ENCODE measurements at regions not wholly inside any gene's neighbourhood (a gene's known extent, or its start where the extent isn't known, plus 50 kb on each side); places are given as distances from the start of the nearest gene placed in this dataset.

DNA sequence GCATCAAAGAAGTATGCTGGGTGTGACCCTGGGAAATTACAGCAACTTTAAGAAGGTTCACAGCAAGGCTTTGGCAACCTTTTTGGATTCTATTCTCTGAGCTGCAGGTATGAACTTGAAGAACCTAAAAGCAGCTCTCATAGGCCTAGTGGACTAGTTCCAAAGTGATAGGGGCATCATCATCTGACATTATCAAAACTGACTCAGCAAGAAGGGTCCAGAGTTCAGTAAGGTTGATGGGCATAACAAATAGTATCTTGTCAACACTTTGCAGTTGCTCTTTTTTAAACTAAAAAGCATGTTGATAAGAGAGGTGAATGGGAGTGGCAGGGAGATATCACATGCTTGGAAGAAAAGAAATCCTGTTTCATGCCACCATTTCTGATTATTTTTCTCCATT lies 249.3 kb downstream of the ZNF674 start:
- Histone ChIP-seq H3K27me3 (ENCODE audit: insufficient read depth, low read length) (no peaks in the 10 kb centered on the region), H3K9me3 (ENCODE audit: low read depth, low read length) (no peaks in the 10 kb centered on the region), H3K4me3 (ENCODE audit: low read length) (no peak overlapping the region), H3K4me1 (ENCODE audit: insufficient read depth, low read length) (no peaks in the 10 kb centered on the region)

DNA sequence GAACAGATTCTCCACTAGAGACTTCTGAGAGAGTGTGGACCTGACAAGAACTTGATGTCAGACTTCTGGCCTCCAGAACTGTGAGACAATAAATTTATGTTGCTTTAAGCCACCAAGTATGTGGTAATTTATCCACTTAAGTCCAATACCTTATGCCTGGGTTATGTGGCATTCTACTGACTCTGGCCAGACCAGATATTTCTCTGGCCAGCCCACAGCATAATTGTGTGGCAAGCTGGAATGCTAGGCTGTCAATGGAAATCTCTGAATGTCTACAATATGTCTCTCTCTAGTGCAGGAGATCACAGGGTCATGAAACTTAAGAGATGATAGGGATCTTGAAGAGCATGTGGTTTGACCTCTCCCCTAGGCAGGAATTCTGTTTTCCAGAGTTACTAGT lies 251.0 kb downstream of the ZNF674 start:
- Histone ChIP-seq H3K27me3 (ENCODE audit: insufficient read depth, low read length) (no peaks in the 10 kb centered on the region), H3K4me3 (ENCODE audit: low read length) (no peak overlapping the region), H3K9me3 (ENCODE audit: low read depth, low read length) (no peaks in the 10 kb centered on the region), H3K4me1 (ENCODE audit: insufficient read depth, low read length) (no peaks in the 10 kb centered on the region)

- Histone ChIP-seq H3K27me3 (ENCODE audit: insufficient read depth, low read length) (no peaks in the 10 kb centered on the region), H3K9me3 (ENCODE audit: low read depth, low read length) (no peaks in the 10 kb centered on the region), H3K4me1 (ENCODE audit: insufficient read depth, low read length) (no peaks in the 10 kb centered on the region), H3K4me3 (ENCODE audit: low read length) (no peak overlapping the region)
Observed at GRCh38 chrX:46279925-46280313, 265.3 kb downstream of the ZNF674 start.

DNA sequence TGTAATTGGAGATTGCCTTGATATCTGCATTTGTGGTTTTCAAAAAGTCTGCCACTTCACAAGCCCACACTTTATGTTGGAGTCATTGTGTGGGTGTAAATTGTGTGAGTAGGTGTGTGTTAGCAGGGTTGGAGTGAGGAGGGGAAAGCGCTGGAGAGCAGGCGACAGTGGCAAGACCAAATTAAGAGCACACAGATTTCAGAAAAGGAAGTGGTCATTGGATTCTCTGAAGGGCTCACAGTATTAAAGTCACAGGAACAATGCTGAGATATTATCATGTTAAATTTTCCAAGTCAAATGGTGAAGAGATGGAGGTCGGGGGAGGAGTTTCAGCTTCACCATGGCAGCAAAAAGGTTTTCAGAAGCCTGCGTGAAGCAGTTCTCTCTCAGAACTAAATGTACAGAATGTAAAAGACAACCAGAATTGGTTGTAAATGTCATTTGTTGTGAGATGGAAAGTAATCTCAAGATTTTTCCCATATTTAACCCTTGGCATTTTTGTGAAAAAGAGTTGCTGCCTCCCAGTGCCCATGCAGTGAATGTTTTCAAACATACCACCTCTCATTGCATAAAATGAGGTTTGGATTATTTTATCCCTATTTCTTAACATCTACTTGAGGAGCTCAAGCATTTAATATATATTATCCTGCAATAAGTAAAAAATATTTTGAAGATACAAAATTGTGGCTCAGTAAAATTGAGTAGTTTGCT lies 265.9 kb downstream of the ZNF674 start:
- Histone ChIP-seq H3K9me3 (ENCODE audit: low read depth, low read length) (no peaks in the 10 kb centered on the region), H3K4me3 (ENCODE audit: low read length) (no peak overlapping the region), H3K4me1 (ENCODE audit: insufficient read depth, low read length) (no peaks in the 10 kb centered on the region), H3K27me3 (ENCODE audit: insufficient read depth, low read length) (no peaks in the 10 kb centered on the region)

DNA sequence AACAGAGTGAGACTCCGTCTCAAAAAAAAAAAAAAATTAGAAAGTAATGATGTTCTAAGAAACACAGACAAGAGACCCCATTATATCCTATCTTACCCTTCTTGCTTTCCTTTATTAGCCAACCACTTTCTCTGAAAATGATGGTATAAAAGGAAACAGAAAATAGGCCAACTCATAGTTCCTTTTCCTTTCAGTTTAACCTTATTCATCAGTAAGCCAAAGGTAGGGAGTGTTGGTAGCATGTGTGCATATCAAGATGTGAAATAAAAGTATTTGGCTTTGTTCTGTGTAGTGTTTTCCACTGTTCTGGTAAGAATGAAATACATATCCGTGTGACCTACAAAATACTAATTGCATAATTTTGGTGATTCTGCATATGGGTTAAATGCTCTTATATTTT lies 266.6 kb downstream of the ZNF674 start:
- Histone ChIP-seq H3K9me3 (ENCODE audit: low read depth, low read length) (no peaks in the 10 kb centered on the region), H3K4me3 (ENCODE audit: low read length) (no peak overlapping the region), H3K27me3 (ENCODE audit: insufficient read depth, low read length) (no peaks in the 10 kb centered on the region), H3K4me1 (ENCODE audit: insufficient read depth, low read length) (no peaks in the 10 kb centered on the region)

- H3K4me1 ChIP-seq (ENCODE audit: insufficient read depth, low read length), result no peaks in the 10 kb centered on the region
- H3K27me3 ChIP-seq (ENCODE audit: insufficient read depth, low read length), result no peaks in the 10 kb centered on the region
- H3K4me3 ChIP-seq (ENCODE audit: low read length), result no peak overlapping the region
- H3K9me3 ChIP-seq (ENCODE audit: low read depth, low read length), result no peaks in the 10 kb centered on the region
Observed at GRCh38 chrX:46268412-46268811, 276.8 kb downstream of the ZNF674 start.

GRCh38 chrX:46263494-46263893 lies 281.7 kb downstream of the ZNF674 start:
- no peaks in the 10 kb centered on the region for H3K4me1 ChIP-seq (ENCODE audit: insufficient read depth, low read length)
- no peak overlapping the region for H3K4me3 ChIP-seq (ENCODE audit: low read length)

DNA sequence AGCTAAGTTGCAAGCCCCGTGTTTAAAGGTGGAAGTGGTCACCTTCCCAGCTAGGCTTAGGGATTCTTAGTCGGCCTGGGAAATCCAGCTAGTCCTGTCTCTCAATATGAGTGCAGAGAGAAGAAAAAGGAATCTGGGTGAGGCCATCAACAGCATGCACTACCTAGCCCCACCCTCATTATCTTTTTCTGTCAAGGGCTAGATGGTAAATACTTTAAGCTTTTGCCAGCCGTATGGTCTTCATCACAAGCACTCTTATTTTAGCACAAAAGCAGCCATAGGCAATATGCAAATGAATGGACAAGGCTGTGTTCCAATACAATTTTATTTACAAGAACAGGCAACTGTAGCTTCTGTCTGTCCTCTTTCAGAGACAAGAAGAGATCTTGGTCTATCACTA lies 282.9 kb downstream of the ZNF674 start:
- no peaks in the 10 kb centered on the region for H3K4me1 ChIP-seq (ENCODE audit: insufficient read depth, low read length)
- no peaks in the 10 kb centered on the region for H3K27me3 ChIP-seq (ENCODE audit: insufficient read depth, low read length)
- no peaks in the 10 kb centered on the region for H3K9me3 ChIP-seq (ENCODE audit: low read depth, low read length)
- H3K4me3 ChIP-seq (ENCODE audit: low read length), result no peak overlapping the region

More at GRCh38 chrX:46263494-46263893, 281.7 kb downstream of the ZNF674 start:
- Histone ChIP-seq H3K27me3 (ENCODE audit: insufficient read depth, low read length) (no peaks in the 10 kb centered on the region), H3K9me3 (ENCODE audit: low read depth, low read length) (no peaks in the 10 kb centered on the region)

- no peaks in the 10 kb centered on the region for H3K9me3 ChIP-seq (ENCODE audit: low read depth, low read length)
- no peaks in the 10 kb centered on the region for H3K4me1 ChIP-seq (ENCODE audit: insufficient read depth, low read length)
- no peak overlapping the region for H3K4me3 ChIP-seq (ENCODE audit: low read length)
- H3K27me3 ChIP-seq (ENCODE audit: insufficient read depth, low read length), result no peaks in the 10 kb centered on the region
Observed at GRCh38 chrX:46260499-46260898, 284.7 kb downstream of the ZNF674 start.

DNA sequence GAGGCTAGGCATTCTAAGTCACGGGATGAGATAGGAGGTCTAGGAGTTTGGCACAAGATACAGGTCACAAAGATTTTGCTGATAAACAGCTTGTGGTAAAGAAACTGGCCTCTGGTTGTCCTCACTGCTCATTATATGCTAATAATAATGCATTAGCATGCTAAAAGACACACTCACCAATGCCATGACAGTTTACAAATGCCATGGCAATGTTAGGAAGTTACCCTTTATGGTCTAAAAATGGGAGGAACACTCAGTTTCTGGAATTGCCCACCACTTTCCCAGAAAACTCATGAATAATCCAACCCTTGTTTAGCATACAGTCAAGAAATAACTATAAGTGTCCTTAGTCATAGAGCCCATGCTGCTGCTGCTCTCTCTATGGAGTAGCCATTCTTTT lies 286.9 kb downstream of the ZNF674 start:
- Histone ChIP-seq H3K9me3 (ENCODE audit: low read depth, low read length) (no peaks in the 10 kb centered on the region), H3K27me3 (ENCODE audit: insufficient read depth, low read length) (no peaks in the 10 kb centered on the region), H3K4me3 (ENCODE audit: low read length) (no peak overlapping the region), H3K4me1 (ENCODE audit: insufficient read depth, low read length) (no peaks in the 10 kb centered on the region)

DNA sequence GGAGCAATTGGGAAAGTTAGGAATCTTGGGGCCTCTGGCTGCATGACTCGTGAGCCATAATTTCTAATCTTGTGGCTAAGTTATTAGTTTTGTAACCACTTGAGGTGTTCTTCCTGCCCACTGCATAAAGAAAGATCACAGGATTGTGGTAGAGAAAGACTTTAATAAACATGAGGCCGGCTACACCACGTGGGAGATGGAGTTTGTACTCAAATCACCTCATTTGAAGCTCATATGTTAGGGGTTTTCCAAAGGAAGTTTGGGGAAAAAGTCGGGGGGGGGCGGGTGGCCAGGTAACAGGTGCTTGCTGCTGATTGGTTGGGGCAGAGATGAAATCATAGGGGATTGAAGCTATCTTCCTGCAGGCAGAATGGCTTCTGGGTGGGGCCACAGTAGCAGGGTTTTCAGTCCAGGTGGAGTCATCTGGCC lies 287.8 kb downstream of the ZNF674 start:
- H3K9me3 ChIP-seq (ENCODE audit: low read depth, low read length), result no peaks in the 10 kb centered on the region
- H3K27me3 ChIP-seq (ENCODE audit: insufficient read depth, low read length), result no peaks in the 10 kb centered on the region
- no peak overlapping the region for H3K4me3 ChIP-seq (ENCODE audit: low read length)
- H3K4me1 ChIP-seq (ENCODE audit: insufficient read depth, low read length), result no peaks in the 10 kb centered on the region

- H3K27me3 ChIP-seq (ENCODE audit: insufficient read depth, low read length), result no peaks in the 10 kb centered on the region
- H3K4me3 ChIP-seq (ENCODE audit: low read length), result no peak overlapping the region
- H3K9me3 ChIP-seq (ENCODE audit: low read depth, low read length), result no peaks in the 10 kb centered on the region
- H3K4me1 ChIP-seq (ENCODE audit: insufficient read depth, low read length), result no peaks in the 10 kb centered on the region
Observed at GRCh38 chrX:46256875-46257274, 288.3 kb downstream of the ZNF674 start.

- H3K27me3 ChIP-seq (ENCODE audit: insufficient read depth, low read length), result no peaks in the 10 kb centered on the region
- no peaks in the 10 kb centered on the region for H3K4me1 ChIP-seq (ENCODE audit: insufficient read depth, low read length)
- H3K9me3 ChIP-seq (ENCODE audit: low read depth, low read length), result no peaks in the 10 kb centered on the region
- H3K4me3 ChIP-seq (ENCODE audit: low read length), result no peak overlapping the region
Observed at GRCh38 chrX:46255046-46255445, 290.2 kb downstream of the ZNF674 start.

DNA sequence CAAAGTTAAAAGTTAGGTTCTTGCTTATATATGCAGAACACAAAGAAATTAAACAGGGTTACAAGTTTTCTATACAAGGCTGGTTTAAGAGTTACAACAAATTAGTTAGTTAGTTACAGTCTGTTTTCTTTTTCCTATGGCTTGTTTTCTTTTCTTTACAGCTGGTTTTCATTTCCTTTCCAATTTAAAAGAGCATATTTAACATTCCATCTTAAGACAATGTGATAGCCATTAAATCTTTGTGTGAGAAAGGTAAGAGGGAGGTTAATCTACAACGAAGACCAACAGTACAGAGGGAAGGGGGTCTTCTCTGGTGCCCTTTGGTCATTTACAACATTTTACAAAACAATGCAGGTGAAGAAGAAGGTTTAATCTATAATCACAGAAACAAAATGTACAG lies 290.6 kb downstream of the ZNF674 start:
- Histone ChIP-seq H3K27me3 (ENCODE audit: insufficient read depth, low read length) (no peaks in the 10 kb centered on the region), H3K4me1 (ENCODE audit: insufficient read depth, low read length) (no peaks in the 10 kb centered on the region)

GRCh38 chrX:46251755-46252154 lies 293.5 kb downstream of the ZNF674 start:
- Histone ChIP-seq H3K27me3 (ENCODE audit: insufficient read depth, low read length) (no peaks in the 10 kb centered on the region), H3K9me3 (ENCODE audit: low read depth, low read length) (no peaks in the 10 kb centered on the region), H3K4me1 (ENCODE audit: insufficient read depth, low read length) (no peaks in the 10 kb centered on the region), H3K4me3 (ENCODE audit: low read length) (no peak overlapping the region)

More for the DNA sequence above, 290.6 kb downstream of the ZNF674 start:
- no peaks in the 10 kb centered on the region for H3K9me3 ChIP-seq (ENCODE audit: low read depth, low read length)
- H3K4me3 ChIP-seq (ENCODE audit: low read length), result no peak overlapping the region

DNA sequence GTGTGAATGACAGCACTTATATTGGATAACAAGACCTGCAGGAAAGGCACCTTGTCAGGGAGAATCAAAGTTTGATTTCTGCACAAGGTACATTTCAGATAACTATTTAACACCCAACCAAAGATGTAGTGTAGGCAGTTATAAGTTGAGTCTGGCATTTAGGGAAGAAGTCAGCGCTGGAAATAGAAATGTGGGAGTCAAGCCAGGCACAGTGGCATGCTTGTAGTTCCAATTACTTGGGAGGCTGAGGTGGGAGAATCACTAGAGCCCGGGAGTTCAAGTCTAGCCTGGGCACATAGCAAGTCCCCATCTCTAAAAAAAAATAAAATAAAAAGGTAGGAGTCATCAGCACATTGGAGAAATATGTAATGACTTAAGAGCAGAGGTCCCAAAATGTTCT lies 295.1 kb downstream of the ZNF674 start:
- Histone ChIP-seq H3K27me3 (ENCODE audit: insufficient read depth, low read length) (no peaks in the 10 kb centered on the region), H3K4me3 (ENCODE audit: low read length) (no peak overlapping the region), H3K4me1 (ENCODE audit: insufficient read depth, low read length) (no peaks in the 10 kb centered on the region), H3K9me3 (ENCODE audit: low read depth, low read length) (no peaks in the 10 kb centered on the region)

Data from mononuclear cell (primary cell).